Naive thymus-derived CD4-positive, alpha-beta T cell (primary cell): ENCODE measurements at regions not wholly inside any gene's neighbourhood (a gene's known extent, or its start where the extent isn't known, plus 50 kb on each side); places are given as distances from the start of the nearest gene placed in this dataset.

Experiments
- ATAC-seq: fragments of 150-1000 bp; cut with Tn5 transposase; 2 replicates; pipeline ENCODE4 v1.10.0; 2021; ENCODE audit warnings: mild to moderate bottlenecking, moderate library complexity
- CTCF ChIA-PET: fragments of 350-600 bp; sonication (Branson Sonifier 250); formaldehyde crosslinking; loops from one replicate; lab custom pipeline; 2021; ENCODE audit warnings: antibody characterized with exemption; lab: Charles Lee
- POLR2A ChIA-PET: fragments of 350-600 bp; sonication (Branson Sonifier 250); formaldehyde crosslinking; loops from one replicate; lab custom pipeline; 2021; ENCODE audit warnings: antibody characterized with exemption, inconsistent platforms; lab: Charles Lee
- DNase-seq, 9 donors: peaks; one replicate each; pipeline versions ENCODE4 v3.0.0 to v3.0.0-alpha.2; 2020 to 2022; ENCODE audit warnings: mixed read lengths in 1 of 9
- H3K27ac ChIP-seq: one replicate; pipeline ENCODE4 v1.7.0; 2013; ENCODE audit warnings: mild to moderate bottlenecking, low read depth, low read length, moderate library complexity
- H3K27me3 ChIP-seq, 2 donors: one replicate each; pipeline ENCODE4 v1.7.0; 2013; ENCODE audit warnings: low read length in 2 of 2, mild to moderate bottlenecking in 2 of 2, moderate library complexity in 2 of 2; ENCODE audit not compliant: control insufficient read depth in 2 of 2, insufficient read depth in 2 of 2
- H3K36me3 ChIP-seq, 3 experiments: 1 replicate in 2 of 3; 2 replicates in 1 of 3; pipeline ENCODE4 v1.7.0; 2013; ENCODE audit warnings: low read length in 3 of 3, mild to moderate bottlenecking in 3 of 3, moderate library complexity in 1 of 3; ENCODE audit not compliant: insufficient read depth in 3 of 3, control insufficient read depth in 2 of 3
- H3K4me1 ChIP-seq, 2 donors: one replicate each; pipeline ENCODE4 v1.7.0; 2013; ENCODE audit warnings: low read length in 2 of 2, mild to moderate bottlenecking in 2 of 2, moderate library complexity in 1 of 2; ENCODE audit not compliant: control insufficient read depth in 2 of 2, insufficient read depth in 2 of 2
- H3K4me3 ChIP-seq: 2 replicates; pipeline ENCODE4 v1.7.0; 2013; ENCODE audit warnings: mild to moderate bottlenecking, low read length
- H3K9me3 ChIP-seq, 3 experiments: 1 replicate in 2 of 3; 2 replicates in 1 of 3; pipeline ENCODE4 v1.7.0; 2013; ENCODE audit warnings: low read length in 3 of 3; ENCODE audit not compliant: control insufficient read depth in 2 of 3
- H3K27ac Mint-ChIP-seq, 9 donors: one replicate each; pipeline ENCODE4 v1.8.0; 2020 to 2022; ENCODE audit warnings: mixed read lengths in 9 of 9, mild to moderate bottlenecking in 8 of 9, moderate library complexity in 5 of 9, inconsistent platforms in 2 of 9
- H3K27me3 Mint-ChIP-seq, 5 donors: one replicate each; pipeline ENCODE4 v1.8.0; 2021 to 2022; ENCODE audit warnings: mixed read lengths in 5 of 5, mild to moderate bottlenecking in 1 of 5
- H3K36me3 Mint-ChIP-seq, 5 donors: one replicate each; pipeline ENCODE4 v1.8.0; 2020 to 2022; ENCODE audit warnings: mixed read lengths in 5 of 5, mild to moderate bottlenecking in 3 of 5, inconsistent platforms in 1 of 5
- H3K4me1 Mint-ChIP-seq, 7 donors: one replicate each; pipeline ENCODE4 v1.8.0; 2020 to 2022; ENCODE audit warnings: mixed read lengths in 7 of 7, mild to moderate bottlenecking in 3 of 7, inconsistent platforms in 1 of 7
- H3K4me3 Mint-ChIP-seq, 10 donors: one replicate each; pipeline ENCODE4 v1.8.0; 2020 to 2022; ENCODE audit warnings: mild to moderate bottlenecking in 10 of 10, mixed read lengths in 10 of 10, moderate library complexity in 6 of 10, inconsistent platforms in 2 of 10
- H3K9me3 Mint-ChIP-seq, 11 donors: one replicate each; pipeline ENCODE4 v1.8.0; 2020 to 2022; ENCODE audit warnings: mixed read lengths in 11 of 11, mild to moderate bottlenecking in 4 of 11, inconsistent platforms in 1 of 11, moderate library complexity in 1 of 11
- intact Hi-C, 2 donors: fragments of 100-400 bp; cut with micrococcal nuclease; formaldehyde crosslinking; loops; one replicate each; pipeline ENCODE4 v1.15.1; 2023

- Histone ChIP-seq H3K9me3 (no peaks in the 10 kb centered on the region), H3K4me3 (peak overlapping the region; percentile 61), H3K4me1 (peaks cover 8 to 15% of the 10 kb centered on the region in 2 donors), H3K27ac (no peak overlapping the region), H3K27me3 (no peaks in the 10 kb centered on the region), H3K36me3 (no peaks in the 10 kb centered on the region)
- DNase-seq, result peak in 1 of 9 donors; percentile 13
- ChIA-PET POLR2A (interaction anchor here (0.7 to 0.9 kb wide), 4 partner anchors 19 to 317 kb away, joined by 3 to 4 read pairs (median 3); no protein-coding TSS in a partner anchor), CTCF (no interaction called here)
- Mint-ChIP-seq H3K27me3 (peaks cover 0 to 34% (median 4%) of the 10 kb centered on the region in 5 donors), H3K27ac (peak overlapping the region; percentile 28 to 88 (median 82)), H3K9me3 (peaks cover 0 to 1% (median 0%) of the 10 kb centered on the region in 11 donors), H3K36me3 (peaks cover 0 to 4% (median 0%) of the 10 kb centered on the region in 5 donors), H3K4me3 (peak overlapping the region; percentile 50 to 91 (median 86)), H3K4me1 (peaks cover 16 to 50% (median 33%) of the 10 kb centered on the region in 7 donors)
- ATAC-seq, result peak; percentile 57
- intact Hi-C loops, result no loop called here
These were observed 299.9 kb upstream of the PITRM1 start for GRCh38 chr10:3472287-3473051.

- H3K27ac ChIP-seq, result no peak overlapping the region
- H3K9me3 Mint-ChIP-seq, result peaks cover 0 to 3% (median 0%) of the 10 kb centered on the region in 11 donors
- peaks cover 0 to 32% (median 4%) of the 10 kb centered on the region in 5 donors for H3K27me3 Mint-ChIP-seq
These were observed 299.3 kb upstream of the PITRM1 start for GRCh38 chr10:3471927-3472286.

GRCh38 chr10:3471472-3471871 is 298.9 kb upstream of the PITRM1 start:
- H3K4me1 Mint-ChIP-seq, result peaks cover 19 to 58% (median 38%) of the 10 kb centered on the region in 7 donors
- H3K27ac ChIP-seq, result no peak overlapping the region
- intact Hi-C loops, result no loop called here
- ATAC-seq, result no peak
- no peak overlapping the region for H3K27ac Mint-ChIP-seq
- H3K4me3 ChIP-seq, result no peak overlapping the region
- H3K9me3 Mint-ChIP-seq, result peaks cover 0 to 3% (median 0%) of the 10 kb centered on the region in 11 donors
- H3K27me3 ChIP-seq, result no peaks in the 10 kb centered on the region
- no peaks in the 10 kb centered on the region for H3K36me3 ChIP-seq
- no peak for DNase-seq
- H3K4me1 ChIP-seq, result peaks cover 8 to 17% of the 10 kb centered on the region in 2 donors
- H3K4me3 Mint-ChIP-seq, result peak overlapping the region in 5 of 10 donors; percentile 19 to 91 (median 82)
- H3K27me3 Mint-ChIP-seq, result peaks cover 0 to 28% (median 4%) of the 10 kb centered on the region in 5 donors
- H3K9me3 ChIP-seq, result no peaks in the 10 kb centered on the region
- CTCF ChIA-PET, result no interaction called here
- peaks cover 0 to 4% (median 0%) of the 10 kb centered on the region in 5 donors for H3K36me3 Mint-ChIP-seq
- POLR2A ChIA-PET, result no interaction called here

More at GRCh38 chr10:3471927-3472286, 299.3 kb upstream of the PITRM1 start:
- peaks cover 0 to 4% (median 0%) of the 10 kb centered on the region in 5 donors for H3K36me3 Mint-ChIP-seq
- ChIA-PET POLR2A (interaction anchor here (0.7 to 0.8 kb wide), 2 partner anchors 19 to 108 kb away, joined by 3 to 4 read pairs; no protein-coding TSS in a partner anchor), CTCF (no interaction called here)
- Histone ChIP-seq H3K9me3 (no peaks in the 10 kb centered on the region), H3K36me3 (no peaks in the 10 kb centered on the region), H3K27me3 (no peaks in the 10 kb centered on the region), H3K4me3 (peak overlapping the region; percentile 61), H3K4me1 (peaks cover 8 to 17% of the 10 kb centered on the region in 2 donors)
- H3K27ac Mint-ChIP-seq, result peak overlapping the region in 8 of 9 donors; percentile 28 to 88 (median 82)
- DNase-seq (no peak), ATAC-seq (no peak)
- peak overlapping the region; percentile 50 to 91 (median 86) for H3K4me3 Mint-ChIP-seq
- intact Hi-C loops, result no loop called here
- H3K4me1 Mint-ChIP-seq, result peaks cover 19 to 55% (median 38%) of the 10 kb centered on the region in 7 donors

GRCh38 chr10:3470191-3470590 is 297.6 kb upstream of the PITRM1 start:
- DNase-seq (no peak), ATAC-seq (no peak)
- Histone ChIP-seq H3K36me3 (no peaks in the 10 kb centered on the region), H3K27ac (no peak overlapping the region), H3K27me3 (no peaks in the 10 kb centered on the region), H3K4me3 (no peak overlapping the region), H3K9me3 (no peaks in the 10 kb centered on the region), H3K4me1 (peaks cover 8 to 17% of the 10 kb centered on the region in 2 donors)
- ChIA-PET CTCF (no interaction called here), POLR2A (no interaction called here)
- no peak overlapping the region for H3K27ac Mint-ChIP-seq
- peaks cover 0 to 3% (median 0%) of the 10 kb centered on the region in 11 donors for H3K9me3 Mint-ChIP-seq
- no peak overlapping the region for H3K4me3 Mint-ChIP-seq
- intact Hi-C loops, result no loop called here
- peaks cover 0 to 17% (median 4%) of the 10 kb centered on the region in 5 donors for H3K27me3 Mint-ChIP-seq
- H3K36me3 Mint-ChIP-seq, result peaks cover 0 to 4% (median 0%) of the 10 kb centered on the region in 5 donors
- H3K4me1 Mint-ChIP-seq, result peaks cover 19 to 63% (median 38%) of the 10 kb centered on the region in 7 donors

- peak overlapping the region in 1 of 10 donors; percentile 33 for H3K4me3 Mint-ChIP-seq
These were observed 297.0 kb upstream of the PITRM1 start for GRCh38 chr10:3469639-3470020.

GRCh38 chr10:3468919-3469638 is 296.5 kb upstream of the PITRM1 start:
- H3K4me3 ChIP-seq, result no peak overlapping the region
- H3K27ac ChIP-seq, result no peak overlapping the region
- Mint-ChIP-seq H3K27me3 (peaks cover 0 to 8% (median 4%) of the 10 kb centered on the region in 5 donors), H3K27ac (peak overlapping the region in 1 of 9 donors; percentile 85), H3K36me3 (peaks cover 0 to 4% (median 0%) of the 10 kb centered on the region in 5 donors), H3K4me3 (peak overlapping the region in 1 of 10 donors; percentile 74), H3K4me1 (peaks cover 19 to 69% (median 38%) of the 10 kb centered on the region in 7 donors), H3K9me3 (peaks cover 0 to 3% (median 0%) of the 10 kb centered on the region in 11 donors)
- POLR2A ChIA-PET, result interaction anchor here (0.7 kb wide), 1 partner anchor 1367 kb away, joined by 3 read pairs; no protein-coding TSS in a partner anchor
- CTCF ChIA-PET, result no interaction called here
- DNase-seq (no peak), ATAC-seq (peak; percentile 59)
- H3K9me3 ChIP-seq, result no peaks in the 10 kb centered on the region
- H3K27me3 ChIP-seq, result no peaks in the 10 kb centered on the region
- no peaks in the 10 kb centered on the region for H3K36me3 ChIP-seq
- intact Hi-C loops, result loop anchor here in 1 of 2 donors (5.0 kb wide), 2 partner anchors 47 to 288 kb away; no protein-coding TSS in a partner anchor
- peaks cover 8 to 17% of the 10 kb centered on the region in 2 donors for H3K4me1 ChIP-seq

More at GRCh38 chr10:3469639-3470020, 297.0 kb upstream of the PITRM1 start:
- Histone ChIP-seq H3K27me3 (no peaks in the 10 kb centered on the region), H3K27ac (no peak overlapping the region), H3K36me3 (no peaks in the 10 kb centered on the region), H3K4me1 (peaks cover 8 to 17% of the 10 kb centered on the region in 2 donors), H3K4me3 (no peak overlapping the region), H3K9me3 (no peaks in the 10 kb centered on the region)
- DNase-seq (no peak), ATAC-seq (no peak)
- POLR2A ChIA-PET, result interaction anchor here (0.7 kb wide), 1 partner anchor 1367 kb away, joined by 3 read pairs; no protein-coding TSS in a partner anchor
- CTCF ChIA-PET, result no interaction called here
- intact Hi-C loops, result loop anchor here in 1 of 2 donors (5.0 kb wide), 2 partner anchors 47 to 288 kb away; no protein-coding TSS in a partner anchor
- peaks cover 19 to 68% (median 38%) of the 10 kb centered on the region in 7 donors for H3K4me1 Mint-ChIP-seq
- no peak overlapping the region for H3K27ac Mint-ChIP-seq
- H3K36me3 Mint-ChIP-seq, result peaks cover 0 to 4% (median 0%) of the 10 kb centered on the region in 5 donors
- H3K9me3 Mint-ChIP-seq, result peaks cover 0 to 3% (median 0%) of the 10 kb centered on the region in 11 donors
- H3K27me3 Mint-ChIP-seq, result peaks cover 0 to 12% (median 4%) of the 10 kb centered on the region in 5 donors
